AG10803 (cell line): ENCODE measurements at regions not wholly inside any gene's neighbourhood (a gene's known extent, or its start where the extent isn't known, plus 50 kb on each side); places are given as distances from the start of the nearest gene placed in this dataset.
"Not testable (repeated sequence)": the region's sequence is repeated elsewhere in the genome, so short reads cannot be mapped to it uniquely, and the experiment has no call there.

ENCODE experiments used
- DNase-seq: peaks from one replicate; pipeline ENCODE4 v3.0.0; 2010; ENCODE audit warnings: low read depth
- H3K4me3 ChIP-seq: 2 replicates; pipeline ENCODE4 v1.5.1; 2011; ENCODE audit warnings: mild to moderate bottlenecking, low read length, control low read depth
- CTCF ChIP-seq: conservative IDR thresholded peaks from 2 replicates; pipeline ENCODE4 v1.5.1; 2011; ENCODE audit warnings: mild to moderate bottlenecking, low read length, control low read depth, inconsistent platforms

DNA sequence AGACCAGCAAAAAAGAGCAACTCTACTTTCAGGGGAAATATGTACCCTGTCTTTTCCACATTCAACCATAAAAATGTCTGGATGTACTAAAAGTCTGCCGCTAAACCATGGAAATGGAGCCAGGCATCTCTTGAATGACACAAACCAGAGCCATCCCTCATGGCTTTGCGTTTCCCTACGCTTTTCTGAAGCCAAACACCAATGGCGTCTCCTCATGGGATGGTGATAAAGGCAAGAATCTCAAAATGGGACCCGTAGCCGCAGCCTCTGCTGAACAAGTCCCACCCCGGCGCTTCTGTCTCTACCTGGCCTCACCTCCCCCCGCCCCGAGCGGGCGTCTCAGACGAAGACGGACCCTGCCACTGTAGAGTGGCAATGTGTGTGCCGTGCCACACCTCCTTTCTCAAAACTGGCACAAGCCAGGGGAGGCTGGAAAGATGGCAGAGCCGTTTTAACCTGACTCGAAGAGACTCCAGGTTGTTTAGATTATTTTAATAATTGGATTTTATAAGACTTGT is 80.3 kb upstream of the AFDN start:
- no peak for DNase-seq
- no peak for TF ChIP-seq CTCF
- H3K4me3 ChIP-seq: no peak overlapping the region

DNA sequence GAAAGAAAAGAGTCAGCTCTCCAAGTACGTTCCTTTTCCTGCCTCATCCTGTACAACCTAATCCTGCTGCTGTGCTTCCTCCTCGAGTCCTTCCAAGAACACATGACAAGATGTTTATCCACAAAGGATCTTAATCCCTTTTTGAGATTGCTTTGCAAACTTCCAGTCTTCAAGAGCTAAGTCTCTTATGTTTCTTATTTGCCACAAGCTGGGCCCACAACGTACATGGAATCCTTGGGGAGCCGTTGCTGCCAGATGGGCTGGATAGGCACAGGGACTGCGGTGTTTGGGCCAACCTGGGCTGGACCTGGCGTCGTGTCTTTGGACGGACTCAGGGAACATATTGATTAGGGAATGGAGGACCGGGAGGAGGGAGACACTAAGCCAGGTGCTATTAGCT is 79.7 kb upstream of the AFDN start:
- H3K4me3 ChIP-seq: no peak overlapping the region
- no peak for TF ChIP-seq CTCF
- no peak for DNase-seq

GRCh38 chr6:167747645-167748044 is 79.1 kb upstream of the AFDN start:
- TF ChIP-seq CTCF: no peak
- DNase-seq: no peak
- no peak overlapping the region for H3K4me3 ChIP-seq

GRCh38 chr6:167748046-167748445 is 78.7 kb upstream of the AFDN start:
- no peak for TF ChIP-seq CTCF
- H3K4me3 ChIP-seq: no peak overlapping the region

DNA sequence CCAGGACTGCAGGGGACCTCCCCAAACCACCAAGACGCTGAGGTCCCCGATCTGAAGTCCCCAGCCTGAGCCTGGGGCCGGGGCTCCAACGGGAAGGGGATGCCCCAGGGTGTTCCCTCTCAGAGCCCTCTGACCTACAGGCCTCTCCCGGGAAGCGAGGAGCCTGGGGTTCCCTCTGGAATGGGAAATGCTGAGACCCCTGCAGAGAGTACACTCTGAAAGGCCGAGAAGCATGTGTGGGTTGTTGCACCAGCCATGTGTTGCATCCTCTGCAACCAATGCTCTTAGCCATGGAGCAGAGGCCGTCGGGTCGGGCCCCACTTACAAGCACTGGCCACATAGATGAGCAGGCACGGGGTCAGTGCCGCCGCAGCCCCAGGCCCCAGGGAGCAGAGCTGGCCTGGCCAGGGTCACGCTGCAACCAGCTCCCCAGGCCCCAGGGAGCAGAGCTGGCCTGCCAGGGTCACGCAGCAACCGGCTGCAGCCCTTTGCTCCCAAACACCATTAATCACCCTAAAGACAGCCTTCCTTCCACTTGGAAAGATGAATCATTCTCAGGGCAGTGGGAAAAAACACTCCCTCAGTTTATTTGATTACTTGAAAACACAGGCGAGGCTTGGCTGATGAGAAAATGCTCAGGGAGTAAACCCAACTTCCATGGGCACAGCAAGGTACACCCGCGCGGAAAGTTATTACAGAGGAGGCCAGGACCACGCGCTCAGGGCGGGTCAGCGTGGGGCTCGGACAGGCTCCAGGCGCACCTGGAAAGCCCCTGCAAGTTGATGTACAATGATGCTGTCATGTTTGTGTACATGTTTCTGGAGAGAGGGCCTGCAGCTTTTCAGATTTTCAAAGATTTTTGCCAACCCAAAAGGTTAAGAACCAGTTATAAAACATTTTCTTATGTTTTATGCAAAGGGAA is 78.0 kb upstream of the AFDN start:
- TF ChIP-seq CTCF: no peak
- DNase-seq: no peak
- no peak overlapping the region for H3K4me3 ChIP-seq

More at GRCh38 chr6:167748046-167748445, 78.7 kb upstream of the AFDN start:
- no peak for DNase-seq

DNA sequence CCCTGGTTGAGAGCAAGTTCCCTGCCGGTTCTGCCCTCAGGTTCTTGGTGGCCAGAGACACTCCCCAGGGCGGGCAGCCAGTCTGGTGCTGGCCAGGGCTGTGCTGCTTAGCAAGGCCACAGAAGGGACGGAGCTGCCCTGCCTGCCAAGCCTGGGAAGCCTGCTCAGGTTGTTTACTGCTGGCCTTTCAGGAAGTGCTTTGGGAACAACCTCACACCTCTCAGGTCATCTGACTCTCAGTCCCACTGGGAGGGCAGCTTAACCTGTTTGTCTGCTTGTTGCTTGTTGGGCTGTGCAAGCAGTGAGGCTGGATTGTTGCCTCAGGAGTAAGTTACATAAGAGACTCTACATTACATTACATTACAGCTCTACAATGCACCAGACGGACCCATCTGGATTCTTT is 75.8 kb upstream of the AFDN start:
- TF ChIP-seq CTCF: no peak
- DNase-seq: no peak
- no peak overlapping the region for H3K4me3 ChIP-seq

GRCh38 chr6:167751579-167752115 is 75.1 kb upstream of the AFDN start:
- no peak for TF ChIP-seq CTCF
- DNase-seq: no peak

GRCh38 chr6:167753281-167753680 is 73.4 kb upstream of the AFDN start:
- not testable (repeated sequence) for DNase-seq, H3K4me3 ChIP-seq

More at GRCh38 chr6:167751579-167752115, 75.1 kb upstream of the AFDN start:
- no peak overlapping the region for H3K4me3 ChIP-seq
